ENCODE measurements at regions not wholly inside any gene's neighbourhood (a gene's known extent, or its start where the extent isn't known, plus 50 kb on each side); places are given as distances from the start of the nearest gene placed in this dataset.

GRCh38 chr4:79065262-79065661 lies 126.0 kb upstream of the PAQR3 start:
- no peaks in the 10 kb centered on the region for H3K27me3 ChIP-seq
- no peak overlapping the region for H3K4me2 ChIP-seq
- peaks cover 5% of the 10 kb centered on the region for H3K4me1 ChIP-seq
- no peak overlapping the region for H3K4me3 ChIP-seq
- no peaks in the 10 kb centered on the region for H3K9me3 Mint-ChIP-seq
- no peaks in the 10 kb centered on the region for H3K79me2 ChIP-seq (ENCODE audit: low read depth)
- H3K9ac ChIP-seq = no peak overlapping the region
- H3K27me3 Mint-ChIP-seq (ENCODE audit: insufficient read depth, low read depth) = no peaks in the 10 kb centered on the region
- no peaks in the 10 kb centered on the region for H3F3A ChIP-seq (ENCODE audit: low read depth)
- H3K4me3 Mint-ChIP-seq = no peak overlapping the region
- no peak for DNase-seq (ENCODE audit: low spot score)
- no peak overlapping the region for H3K27ac Mint-ChIP-seq
- H3K36me3 Mint-ChIP-seq = no peaks in the 10 kb centered on the region
- H3K9me3 ChIP-seq (ENCODE audit: low read depth) = no peaks in the 10 kb centered on the region
- H3K27ac ChIP-seq = no peak overlapping the region
- TF ChIP-seq EZH2phosphoT487 (IDR thresholded peaks at IDR 0.05) = no peak
- no peak for TF ChIP-seq EZH2 (IDR thresholded peaks at IDR 0.05)
- TF ChIP-seq CTCF (IDR thresholded peaks at IDR 0.05) = no peak
- H4K20me1 ChIP-seq (ENCODE audit: low read depth) = no peaks in the 10 kb centered on the region
- no peaks in the 10 kb centered on the region for H3K36me3 ChIP-seq
- no peak overlapping the region for H2AFZ ChIP-seq (replicated peaks)
- H3K4me1 Mint-ChIP-seq = peaks cover 9% of the 10 kb centered on the region

- H3K27me3 Mint-ChIP-seq (ENCODE audit: insufficient read depth, low read depth) = no peaks in the 10 kb centered on the region
- H3K9me3 Mint-ChIP-seq = no peaks in the 10 kb centered on the region
- H3K4me3 Mint-ChIP-seq = no peak overlapping the region
- DNase-seq (ENCODE audit: low spot score) = no peak
- TF ChIP-seq EZH2phosphoT487 (IDR thresholded peaks at IDR 0.05) (no peak), CTCF (IDR thresholded peaks at IDR 0.05) (no peak), EZH2 (IDR thresholded peaks at IDR 0.05) (no peak)
- Histone ChIP-seq H3K4me3 (no peak overlapping the region), H3K27me3 (no peaks in the 10 kb centered on the region), H4K20me1 (ENCODE audit: low read depth) (no peaks in the 10 kb centered on the region), H3K9ac (no peak overlapping the region), H3F3A (ENCODE audit: low read depth) (no peaks in the 10 kb centered on the region), H3K36me3 (no peaks in the 10 kb centered on the region), H3K9me3 (ENCODE audit: low read depth) (no peaks in the 10 kb centered on the region), H3K27ac (no peak overlapping the region), H2AFZ (replicated peaks) (no peak overlapping the region), H3K79me2 (ENCODE audit: low read depth) (no peaks in the 10 kb centered on the region), H3K4me2 (no peak overlapping the region), H3K4me1 (peaks cover 5% of the 10 kb centered on the region)
- H3K36me3 Mint-ChIP-seq = no peaks in the 10 kb centered on the region
- no peak overlapping the region for H3K27ac Mint-ChIP-seq
- H3K4me1 Mint-ChIP-seq = peaks cover 11% of the 10 kb centered on the region
Observed at GRCh38 chr4:79064806-79065205, 125.6 kb upstream of the PAQR3 start.

GRCh38 chr4:79059631-79060399 lies 120.6 kb upstream of the PAQR3 start:
- H3K9me3 ChIP-seq (ENCODE audit: low read depth) = no peaks in the 10 kb centered on the region
- H3K4me1 ChIP-seq = peaks cover 22% of the 10 kb centered on the region
- peaks cover 43% of the 10 kb centered on the region for H3K4me1 Mint-ChIP-seq

More at GRCh38 chr4:79059631-79060399, 120.6 kb upstream of the PAQR3 start:
- Histone ChIP-seq H3K9ac (no peak overlapping the region), H2AFZ (replicated peaks) (no peak overlapping the region), H3F3A (ENCODE audit: low read depth) (peaks cover 14% of the 10 kb centered on the region), H3K27me3 (no peaks in the 10 kb centered on the region), H3K36me3 (no peaks in the 10 kb centered on the region), H4K20me1 (ENCODE audit: low read depth) (no peaks in the 10 kb centered on the region), H3K4me2 (no peak overlapping the region), H3K79me2 (ENCODE audit: low read depth) (no peaks in the 10 kb centered on the region), H3K27ac (no peak overlapping the region), H3K4me3 (no peak overlapping the region)
- no peaks in the 10 kb centered on the region for H3K9me3 Mint-ChIP-seq
- no peaks in the 10 kb centered on the region for H3K36me3 Mint-ChIP-seq
- TF ChIP-seq EZH2 (IDR thresholded peaks at IDR 0.05) (no peak), EZH2phosphoT487 (IDR thresholded peaks at IDR 0.05) (no peak), CTCF (IDR thresholded peaks at IDR 0.05) (no peak)
- no peak overlapping the region for H3K4me3 Mint-ChIP-seq
- no peak overlapping the region for H3K27ac Mint-ChIP-seq
- peaks cover 2% of the 10 kb centered on the region for H3K27me3 Mint-ChIP-seq (ENCODE audit: insufficient read depth, low read depth)
- no peak for DNase-seq (ENCODE audit: low spot score)

Measured in neural progenitor cell (in vitro differentiated cells).